IMR-90 (cell line): ENCODE measurements at regions not wholly inside any gene's neighbourhood (a gene's known extent, or its start where the extent isn't known, plus 50 kb on each side); places are given as distances from the start of the nearest gene placed in this dataset.

Experiments
- ATAC-seq: fragments of 200-7000 bp; cut with Tn5 transposase; 2 replicates; pipeline ENCODE4 v1.9.1; 2020; ENCODE audit warnings: low read depth, mild to moderate bottlenecking, moderate library complexity
- BruUV-seq: library from RNA; stranded (reverse); fragments of 400-500 nt; replicated peaks from 2 replicates; lab custom pipeline; 2021; lab: Mats Ljungman, UMichigan
- CTCF ChIA-PET: fragments of 300-600 bp; formaldehyde crosslinking; extraction: SDS; loops from one replicate; lab custom pipeline; 2021; ENCODE audit warnings: antibody characterized with exemption; lab: Yijun Ruan, JAX
- POLR2A ChIA-PET: fragments of 300-600 bp; sonication (Branson Sonifier 250); formaldehyde crosslinking; loops from one replicate; lab custom pipeline; 2022; ENCODE audit warnings: antibody characterized with exemption; ENCODE audit not compliant: unreplicated experiment; lab: Charles Lee
- DNase-seq: peaks from one replicate; pipeline ENCODE4 v3.0.0; 2013
- H2AFZ ChIP-seq: replicated peaks from 2 replicates; pipeline ENCODE3; 2013; ENCODE audit warnings: low read length, mild to moderate bottlenecking; ENCODE audit not compliant: poor library complexity
- H2AK5ac ChIP-seq: 2 replicates; pipeline ENCODE4 v1.6.1; 2013; ENCODE audit warnings: low read depth, low read length, inconsistent platforms
- H2AK9ac ChIP-seq: replicated peaks from 2 replicates; pipeline ENCODE3; 2013; ENCODE audit warnings: mild to moderate bottlenecking, low read depth, low read length, moderate library complexity; ENCODE audit not compliant: poor library complexity
- H2BK120ac ChIP-seq: 2 replicates; pipeline ENCODE4 v1.6.1; 2013; ENCODE audit warnings: low read depth, low read length, inconsistent platforms
- H2BK15ac ChIP-seq: 3 replicates; pipeline ENCODE4 v1.6.1; 2013; ENCODE audit warnings: low read depth, low read length, inconsistent platforms
- H2BK20ac ChIP-seq: 2 replicates; pipeline ENCODE4 v1.6.1; 2013; ENCODE audit warnings: low read depth, mild to moderate bottlenecking, inconsistent platforms, low read length, moderate library complexity
- H2BK5ac ChIP-seq: 2 replicates; pipeline ENCODE4 v1.6.1; 2013; ENCODE audit warnings: mild to moderate bottlenecking, low read depth, low read length, inconsistent platforms; ENCODE audit not compliant: poor library complexity, severe bottlenecking
- H3K14ac ChIP-seq: replicated peaks from 2 replicates; pipeline ENCODE4 v1.6.1; 2013; ENCODE audit warnings: low read depth, low read length, inconsistent platforms
- H3K18ac ChIP-seq: 2 replicates; pipeline ENCODE4 v1.6.1; 2013; ENCODE audit warnings: low read depth, low read length, control low read depth
- H3K23ac ChIP-seq: 2 replicates; pipeline ENCODE4 v1.6.1; 2013; ENCODE audit warnings: low read depth, low read length, inconsistent platforms
- H3K27ac ChIP-seq: 2 replicates; pipeline ENCODE4 v1.5.1; 2013; ENCODE audit warnings: mild to moderate bottlenecking, control low read depth, low read length; ENCODE audit not compliant: insufficient read depth
- H3K27me3 ChIP-seq: 2 replicates; pipeline ENCODE4 v1.6.1; 2013; ENCODE audit warnings: low read length; ENCODE audit not compliant: control insufficient read depth, insufficient read depth
- H3K36me3 ChIP-seq: 2 replicates; pipeline ENCODE4 v1.6.1; 2013; ENCODE audit warnings: low read length, mixed read lengths; ENCODE audit not compliant: control insufficient read depth, insufficient read depth
- H3K4ac ChIP-seq: 2 replicates; pipeline ENCODE4 v1.6.1; 2013; ENCODE audit warnings: low read depth, low read length, inconsistent platforms
- H3K4me1 ChIP-seq: 2 replicates; pipeline ENCODE4 v1.6.1; 2013; ENCODE audit warnings: low read length, mixed read lengths; ENCODE audit not compliant: control insufficient read depth, insufficient read depth
- H3K4me2 ChIP-seq: 2 replicates; pipeline ENCODE4 v1.6.1; 2013; ENCODE audit warnings: low read depth, mild to moderate bottlenecking, control low read depth, low read length, moderate library complexity
- H3K4me3 ChIP-seq: 2 replicates; pipeline ENCODE4 v1.5.1; 2013; ENCODE audit warnings: low read depth, mild to moderate bottlenecking, control low read depth, low read length, moderate library complexity; ENCODE audit not compliant: insufficient read depth
- H3K56ac ChIP-seq: 2 replicates; pipeline ENCODE4 v1.6.1; 2013; ENCODE audit warnings: low read length, inconsistent platforms; ENCODE audit not compliant: insufficient read depth; ENCODE audit errors: extremely low read depth
- H3K79me1 ChIP-seq, 2 experiments: 2 replicates each; pipeline ENCODE4 v1.6.1; 2013; ENCODE audit warnings: low read length in 2 of 2, inconsistent platforms in 1 of 2, low read depth in 1 of 2
- H3K9ac ChIP-seq: 2 replicates; pipeline ENCODE4 v1.6.1; 2013; ENCODE audit warnings: low read depth, low read length, control low read depth
- H3K9me1 ChIP-seq: 2 replicates; pipeline ENCODE4 v1.6.1; 2013; ENCODE audit warnings: low read length, inconsistent platforms; ENCODE audit not compliant: insufficient read depth
- H3K9me3 ChIP-seq: 2 replicates; pipeline ENCODE4 v1.6.1; 2013; ENCODE audit warnings: low read length; ENCODE audit not compliant: control insufficient read depth, insufficient read depth
- H4K20me1 ChIP-seq: 2 replicates; pipeline ENCODE4 v1.6.1; 2013; ENCODE audit warnings: low read length, inconsistent platforms; ENCODE audit not compliant: insufficient read depth
- H4K5ac ChIP-seq: 2 replicates; pipeline ENCODE4 v1.6.1; 2013; ENCODE audit warnings: mild to moderate bottlenecking, low read depth, low read length, control low read depth
- H4K8ac ChIP-seq, 2 experiments: 2 replicates each; pipeline ENCODE4 v1.6.1; 2013; ENCODE audit warnings: low read depth in 2 of 2, low read length in 2 of 2, control low read depth in 1 of 2, inconsistent platforms in 1 of 2
- H4K91ac ChIP-seq: 2 replicates; pipeline ENCODE4 v1.6.1; 2013; ENCODE audit warnings: low read depth, low read length, inconsistent platforms; ENCODE audit not compliant: insufficient read depth
- CHD1 ChIP-seq: IDR thresholded peaks from 2 replicates; pipeline ENCODE4 v1.6.1; 2012; ENCODE audit warnings: low read depth, low read length, improper control_type of control experiment
- CTCF ChIP-seq: conservative IDR thresholded peaks from 2 replicates; pipeline ENCODE4 v1.5.1; 2012; ENCODE audit warnings: mild to moderate bottlenecking, low read depth, low read length, improper control_type of control experiment
- MAFK ChIP-seq: IDR thresholded peaks from 2 replicates; pipeline ENCODE4 v1.6.1; 2012; ENCODE audit warnings: low read depth, low read length, improper control_type of control experiment
- SMC3 ChIP-seq: fragments of 150-350 bp; IDR thresholded peaks from 2 replicates; pipeline ENCODE4 v1.6.1; 2016; ENCODE audit warnings: low read depth, mild to moderate bottlenecking, antibody characterized with exemption, low read length, moderate library complexity
- WGBS, 2 experiments: methylation state at CpG; one replicate each; pipeline versions ENCODE4 v1.1.5 to v1.1.7; 2013; ENCODE audit warnings: missing lambda C conversion rate in 2 of 2; ENCODE audit not compliant: insufficient read length in 1 of 2; ENCODE audit errors: extremely low coverage in 2 of 2; 5-methylcytosine and 5-hydroxymethylcytosine counted together
- dilution Hi-C: fragments of 300-500 bp; cut with HindIII; formaldehyde crosslinking; loops from one replicate; pipeline ENCODE4 v1.14.3; 2018; ENCODE audit warnings: low sequenced_read_pairs; ENCODE audit not compliant: unreplicated experiment
- in situ Hi-C: fragments of 300-500 bp; cut with MboI; formaldehyde crosslinking; loops from 3 replicates; pipeline ENCODE4 v1.14.3; 2019; ENCODE audit warnings: low sequenced_read_pairs, inconsistent platforms, mixed read lengths
- intact Hi-C: fragments of 100-400 bp; cut with micrococcal nuclease; formaldehyde crosslinking; loops from 2 replicates; pipeline ENCODE4 v1.10.0; 2022

GRCh38 chr11:22460181-22460580, 122.0 kb downstream of the SLC17A6 start:
- in situ Hi-C loops (no loop called here), dilution Hi-C loops (no loop called here), intact Hi-C loops (no loop called here)
- WGBS, 2 experiments: no CpG with 5 or more reads among the region's 3 CpGs
- TF ChIP-seq SMC3: no peak
- no peak for TF ChIP-seq CTCF
- no peak for TF ChIP-seq MAFK
- no peak for TF ChIP-seq CHD1
- Histone ChIP-seq H2BK120ac (peak overlapping the region; percentile 40), H3K79me1 (no peaks in the 10 kb centered on the region), H3K4me1 (no peaks in the 10 kb centered on the region), H4K91ac (no peak overlapping the region), H3K4me2 (no peak overlapping the region), H2BK5ac (no peak overlapping the region), H2AK5ac (peak overlapping the region; percentile 67; the same call in 1 of the 2 replicates), H3K36me3 (no peaks in the 10 kb centered on the region), H2AK9ac (no peak overlapping the region), H3K23ac (0 out of 2 replicates have a peak overlapping the region, but pooled peaks have one; percentile 8), H3K9me3 (peaks cover 1% of the 10 kb centered on the region), H3K14ac (peak overlapping the region; percentile 51), H2BK20ac (peak overlapping the region; percentile 67; the same call in 1 of the 2 replicates), H2BK15ac (0 out of 3 replicates have a peak overlapping the region, but pooled peaks have one; percentile 39), H4K8ac (no peak overlapping the region), H3K56ac (no peak overlapping the region), H3K18ac (no peak overlapping the region), H2AFZ (no peak overlapping the region), H4K5ac (no peak overlapping the region), H3K4me3 (no peak overlapping the region), H3K4ac (peak overlapping the region; percentile 50; the same call in 1 of the 2 replicates), H3K27me3 (no peaks in the 10 kb centered on the region), H3K9ac (no peak overlapping the region), H3K27ac (no peak overlapping the region), H3K9me1 (no peaks in the 10 kb centered on the region), H4K20me1 (no peaks in the 10 kb centered on the region)
- POLR2A ChIA-PET: no interaction called here
- BruUV-seq: no TSS peak
- no peak for ATAC-seq
- no peak for DNase-seq
- CTCF ChIA-PET: no interaction called here
